HG03469 (cell line): ENCODE measurements at regions not wholly inside any gene's neighbourhood (a gene's known extent, or its start where the extent isn't known, plus 50 kb on each side); places are given as distances from the start of the nearest gene placed in this dataset.
"Not testable (repeated sequence)": the region's sequence is repeated elsewhere in the genome, so short reads cannot be mapped to it uniquely, and the experiment has no call there.

Experiments
- ATAC-seq: cut with Tn5 transposase; IDR thresholded peaks from one replicate; pipeline ENCODE4 v1.9.1; 2021; ENCODE audit warnings: mild to moderate bottlenecking, moderate library complexity, moderate number of reproducible peaks; ENCODE audit not compliant: unreplicated experiment

DNA sequence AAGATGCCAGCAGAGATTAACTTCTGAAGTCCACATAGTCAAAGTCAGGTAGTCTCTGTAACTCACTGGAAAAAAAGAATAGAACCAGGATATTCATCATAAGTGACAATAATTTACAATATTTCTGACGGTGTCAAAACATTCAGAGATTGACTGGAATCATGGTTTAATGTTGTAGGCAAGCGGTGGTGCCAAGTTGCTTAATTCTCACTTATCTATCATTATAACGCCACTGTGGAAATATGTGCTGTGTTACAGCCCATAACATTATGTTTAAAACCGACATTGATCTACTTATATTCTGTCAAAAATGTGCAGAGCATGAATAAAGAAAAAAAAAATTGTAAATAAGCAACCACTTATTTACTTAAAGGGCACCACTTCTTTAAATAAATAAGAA, 801.7 kb downstream of the DIPK2A start:
- no peak for ATAC-seq

DNA sequence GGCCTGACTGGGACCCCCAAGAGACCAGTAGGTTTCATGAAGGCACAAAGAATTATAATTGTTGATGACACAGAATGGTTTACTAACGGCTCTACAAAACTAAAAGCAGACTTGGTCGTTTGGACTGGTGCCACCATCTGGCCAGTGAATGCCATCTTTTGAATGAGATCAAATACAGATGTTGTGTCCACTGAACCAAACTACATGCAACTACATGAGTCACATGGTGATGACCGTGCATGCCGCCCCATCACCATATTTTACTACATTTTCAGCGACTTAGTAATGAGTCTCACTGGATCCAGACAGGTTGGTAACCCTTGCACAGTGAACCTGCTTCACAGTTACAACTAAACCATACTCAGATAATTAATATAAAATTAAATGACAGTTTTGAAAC, 803.3 kb downstream of the DIPK2A start:
- no peak for ATAC-seq

DNA sequence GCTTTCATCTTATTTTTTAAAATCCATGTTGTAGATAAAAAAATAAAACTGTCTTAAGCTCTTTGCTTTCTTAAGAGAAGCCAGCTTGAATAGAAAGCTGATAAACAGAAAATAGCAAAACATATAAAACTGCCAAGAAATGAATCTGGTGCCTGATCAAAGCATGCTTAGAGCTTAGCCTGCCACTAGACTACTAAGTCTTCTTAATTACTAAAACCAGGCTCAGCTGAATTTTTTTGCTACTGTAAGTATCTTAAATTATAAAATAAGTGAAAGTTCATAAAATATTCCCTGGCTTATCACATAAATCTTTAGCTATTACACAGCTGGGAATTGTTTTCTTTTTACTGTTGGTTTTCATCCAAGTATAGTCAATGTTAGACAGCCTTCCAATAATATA, 803.9 kb downstream of the DIPK2A start:
- ATAC-seq = no peak

DNA sequence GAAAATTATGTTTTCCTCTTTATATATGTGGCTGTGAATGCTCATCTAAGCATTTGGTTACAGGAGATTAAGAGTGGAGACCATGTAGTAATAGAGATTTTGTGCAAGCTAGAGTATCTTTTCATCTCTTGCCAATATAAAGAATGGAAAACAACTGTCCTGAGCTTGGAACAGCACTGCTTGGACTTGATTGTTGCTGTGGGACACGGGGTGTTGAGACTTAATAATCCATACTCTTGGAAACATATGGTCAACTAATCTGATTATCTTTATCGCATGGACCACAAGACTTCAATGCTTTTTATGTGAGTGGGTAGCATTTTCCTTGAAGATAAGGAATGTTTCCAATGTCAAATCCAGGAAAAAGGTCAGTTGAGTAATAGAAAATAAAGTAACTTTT, 806.3 kb downstream of the DIPK2A start:
- ATAC-seq = no peak

GRCh38 chr3:144791034-144791433, 819.4 kb downstream of the DIPK2A start:
- ATAC-seq = no peak

- ATAC-seq = no peak
These were observed 830.3 kb downstream of the DIPK2A start for GRCh38 chr3:144801890-144802289.

DNA sequence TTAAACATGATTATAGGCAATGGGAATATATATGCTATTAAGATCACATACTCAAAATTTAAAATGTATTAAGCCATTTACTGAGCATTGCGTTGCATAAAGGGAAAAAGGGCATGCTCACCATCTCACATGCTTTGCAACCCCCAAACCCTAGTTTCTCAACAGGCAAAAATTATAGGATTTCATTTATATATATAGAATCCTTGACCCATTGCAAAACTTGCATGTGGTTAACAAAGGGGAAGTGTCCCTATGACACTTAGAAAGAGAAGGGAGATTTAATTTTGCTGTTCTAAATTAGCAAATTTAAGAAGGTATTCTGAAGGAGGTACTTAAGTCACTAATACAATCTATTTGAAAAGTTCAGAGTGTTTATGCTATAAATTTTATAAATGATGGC, 837.8 kb downstream of the DIPK2A start:
- ATAC-seq = no peak

DNA sequence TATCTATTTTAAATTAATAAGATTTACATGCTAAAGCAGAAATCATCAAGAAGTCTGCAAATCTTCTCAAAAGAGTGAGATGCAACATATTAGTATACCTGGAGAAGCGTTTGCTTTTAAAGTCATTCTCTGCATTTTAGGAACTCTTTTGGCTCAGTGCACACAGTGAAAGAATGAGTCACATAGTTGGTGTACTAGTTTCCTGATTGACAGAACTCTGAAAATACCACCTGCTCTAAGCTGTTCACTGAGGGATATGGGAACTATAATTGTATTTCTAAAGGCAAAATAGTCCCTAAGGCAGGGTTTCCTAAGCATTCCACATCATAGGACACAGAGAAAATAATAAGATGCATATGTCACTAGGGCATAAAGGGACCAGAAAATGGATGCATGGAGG, 838.5 kb downstream of the DIPK2A start:
- peak; percentile 98 for ATAC-seq

- no peak for ATAC-seq
These were observed 844.0 kb downstream of the DIPK2A start for GRCh38 chr3:144815655-144816054.

- ATAC-seq = no peak
These were observed 844.7 kb downstream of the DIPK2A start for GRCh38 chr3:144816323-144816722.

DNA sequence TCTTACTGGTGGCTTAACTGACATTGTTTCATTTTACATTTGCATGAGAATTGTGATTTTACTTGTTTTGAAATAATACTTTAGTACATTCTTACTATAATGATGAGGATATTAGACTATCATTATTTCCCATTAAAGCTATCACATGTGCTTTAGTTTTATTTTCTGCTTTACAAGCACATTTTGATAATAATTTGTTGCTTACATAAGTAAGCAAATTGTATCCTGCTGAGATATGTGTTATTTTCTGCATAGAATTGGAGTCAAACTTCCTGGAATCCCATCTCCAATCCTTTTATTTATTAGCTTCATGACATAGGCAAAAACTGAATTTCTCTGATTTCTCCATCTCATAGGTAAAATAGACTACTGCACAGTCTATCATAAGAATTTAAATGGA, 847.4 kb downstream of the DIPK2A start:
- no peak for ATAC-seq

- not testable (repeated sequence) for ATAC-seq
These were observed 848.6 kb downstream of the DIPK2A start for GRCh38 chr3:144820232-144820631.

DNA sequence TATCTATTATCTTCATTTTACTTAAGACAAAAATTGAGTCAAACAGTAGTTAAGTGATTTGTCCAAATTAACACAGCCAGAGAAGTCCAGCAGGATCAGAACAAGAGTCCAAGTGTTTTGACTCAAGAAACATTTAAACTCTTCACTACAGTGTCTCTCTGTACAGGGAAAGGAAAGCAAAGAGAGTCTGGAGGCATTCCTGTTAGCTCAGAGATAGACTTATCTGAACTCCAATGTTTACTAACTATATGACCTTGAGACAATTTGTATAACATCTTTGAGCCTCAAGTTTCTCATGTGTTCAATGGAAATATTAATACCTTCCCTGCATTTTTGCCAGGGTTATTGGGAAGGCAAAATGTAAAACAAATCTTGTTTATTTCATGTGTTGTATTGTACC, 849.1 kb downstream of the DIPK2A start:
- ATAC-seq = no peak

GRCh38 chr3:144821583-144821982, 850.0 kb downstream of the DIPK2A start:
- no peak for ATAC-seq

DNA sequence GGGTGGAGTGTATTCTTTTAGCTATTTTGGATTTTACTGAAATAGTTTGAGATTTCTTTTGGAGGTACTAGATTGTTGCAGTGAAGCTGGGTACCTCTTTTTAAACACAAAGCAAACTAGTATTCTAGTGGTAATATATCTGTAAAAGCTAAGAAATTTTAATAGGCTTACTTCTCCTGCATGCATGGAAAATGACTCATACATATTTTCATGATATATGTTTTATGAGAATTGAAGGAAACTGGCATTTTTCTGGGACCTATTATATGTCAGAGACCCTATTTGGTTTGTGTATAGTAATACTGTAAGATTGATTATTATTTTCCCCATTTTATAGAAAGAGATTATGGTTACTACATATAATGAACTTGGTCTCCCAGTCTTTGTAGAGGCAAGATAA, 851.0 kb downstream of the DIPK2A start:
- no peak for ATAC-seq

GRCh38 chr3:144831955-144832716, 860.5 kb downstream of the DIPK2A start:
- ATAC-seq = no peak

DNA sequence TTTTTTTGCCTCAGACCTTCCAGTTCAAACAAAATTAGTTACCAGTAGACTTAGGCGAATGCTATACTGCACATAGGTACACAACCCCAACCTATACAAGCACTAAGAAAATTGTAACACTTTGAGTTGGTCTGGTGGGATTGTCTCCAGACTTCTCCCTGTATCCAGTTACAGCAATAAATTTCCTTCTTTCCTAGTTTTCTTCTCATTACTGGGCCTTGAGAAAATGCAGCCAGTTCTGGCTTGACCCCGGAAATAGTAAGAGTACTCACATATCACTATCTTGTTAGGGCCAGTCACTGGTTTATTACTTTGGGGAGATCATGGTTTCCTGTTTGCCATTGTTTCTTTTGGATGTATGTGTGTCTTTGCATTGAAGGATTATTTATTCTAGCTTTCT, 868.4 kb downstream of the DIPK2A start:
- no peak for ATAC-seq

- no peak for ATAC-seq
These were observed 869.2 kb downstream of the DIPK2A start for GRCh38 chr3:144840866-144841265.

- ATAC-seq = no peak
These were observed 871.5 kb downstream of the DIPK2A start for GRCh38 chr3:144843099-144843498.

GRCh38 chr3:144852999-144853398, 881.4 kb downstream of the DIPK2A start:
- no peak for ATAC-seq

DNA sequence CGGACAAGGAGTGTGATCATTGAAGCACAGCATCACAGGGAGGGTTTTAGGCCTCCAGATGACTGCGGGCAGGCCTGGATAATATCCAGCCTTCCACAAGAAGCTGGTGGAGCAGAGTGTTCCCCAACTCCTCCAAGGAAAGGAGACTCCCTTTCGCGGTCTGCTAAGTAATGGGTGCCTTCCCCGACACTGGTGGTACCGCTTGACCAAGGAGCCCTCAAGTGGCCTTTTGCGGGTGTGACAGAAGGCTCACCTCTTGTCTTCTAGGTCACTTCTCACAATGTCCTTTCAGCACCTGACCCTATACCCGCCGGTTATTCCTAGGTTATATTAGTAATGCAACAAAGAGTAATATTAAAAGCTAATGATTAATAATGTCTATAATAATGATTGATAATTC, 882.4 kb downstream of the DIPK2A start:
- not testable (repeated sequence) for ATAC-seq

DNA sequence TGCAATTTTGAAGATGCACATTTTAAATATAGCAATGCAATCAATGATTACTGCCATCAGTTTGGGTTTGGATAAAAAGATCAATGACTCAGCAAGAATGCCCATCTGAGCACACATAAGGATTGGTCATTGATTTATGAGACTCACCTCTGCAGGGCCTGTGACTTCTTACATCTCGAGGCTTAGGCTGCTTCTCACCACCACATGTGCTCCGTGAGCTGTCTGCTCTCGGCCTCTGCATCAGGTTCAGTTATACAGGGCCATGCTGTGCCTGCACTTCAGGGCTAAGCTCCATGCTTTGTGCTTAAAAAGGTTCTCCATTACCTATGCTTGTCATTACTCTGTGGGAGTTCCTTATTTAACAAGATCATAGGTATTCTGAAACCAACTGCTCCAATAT, 887.5 kb downstream of the DIPK2A start:
- ATAC-seq = no peak

DNA sequence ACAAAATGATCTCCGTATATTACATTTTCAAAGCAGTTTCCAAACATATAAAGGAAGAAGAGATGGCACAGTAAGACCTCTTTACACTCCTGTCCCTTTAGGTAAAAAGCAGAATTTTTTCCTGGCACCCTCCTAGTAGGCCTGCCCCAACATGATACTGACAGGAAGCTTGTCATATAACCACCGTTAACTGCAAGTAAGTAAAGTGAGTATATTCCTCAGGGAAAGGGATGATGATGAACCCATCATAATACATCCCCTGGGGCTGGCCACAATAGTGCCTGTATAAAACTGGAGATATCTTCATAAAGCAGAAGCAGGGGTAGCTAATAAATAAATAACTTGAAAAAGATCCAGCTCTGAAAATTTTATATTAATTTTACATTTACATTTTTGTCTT, 893.0 kb downstream of the DIPK2A start:
- ATAC-seq = no peak
